ENCODE measurements at regions not wholly inside any gene's neighbourhood (a gene's known extent, or its start where the extent isn't known, plus 50 kb on each side); places are given as distances from the start of the nearest gene placed in this dataset.

DNA sequence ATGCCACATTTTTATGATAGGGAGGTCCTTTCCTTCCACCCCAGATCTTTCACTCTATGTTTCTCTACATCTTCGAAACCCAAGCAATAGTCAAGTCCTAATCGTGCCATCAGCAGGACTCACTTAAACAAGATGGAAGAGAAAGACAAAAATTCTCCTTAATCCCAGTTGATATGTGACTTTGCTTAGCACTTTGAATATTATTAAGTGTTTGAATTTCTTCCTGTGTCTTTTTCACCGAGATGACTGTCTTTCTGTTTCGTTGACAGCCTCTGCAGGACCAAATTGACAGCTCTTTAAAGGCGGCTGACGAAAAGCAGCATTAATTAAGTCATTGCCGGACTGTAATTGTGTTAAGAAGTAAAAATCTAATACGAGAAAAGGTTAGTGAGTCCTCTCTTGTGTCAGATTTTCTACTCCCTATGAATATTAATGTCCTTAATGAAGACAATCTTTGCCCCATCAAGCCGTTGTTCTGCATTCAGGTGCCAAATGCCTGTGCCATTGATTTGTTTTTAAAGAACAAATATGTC, 208.8 kb upstream of the TSHZ2 start:
- no peak for TF ChIP-seq TCF12 (IDR thresholded peaks at IDR 0.05; ENCODE audit: low read depth)
- TF ChIP-seq, protein P1, sequence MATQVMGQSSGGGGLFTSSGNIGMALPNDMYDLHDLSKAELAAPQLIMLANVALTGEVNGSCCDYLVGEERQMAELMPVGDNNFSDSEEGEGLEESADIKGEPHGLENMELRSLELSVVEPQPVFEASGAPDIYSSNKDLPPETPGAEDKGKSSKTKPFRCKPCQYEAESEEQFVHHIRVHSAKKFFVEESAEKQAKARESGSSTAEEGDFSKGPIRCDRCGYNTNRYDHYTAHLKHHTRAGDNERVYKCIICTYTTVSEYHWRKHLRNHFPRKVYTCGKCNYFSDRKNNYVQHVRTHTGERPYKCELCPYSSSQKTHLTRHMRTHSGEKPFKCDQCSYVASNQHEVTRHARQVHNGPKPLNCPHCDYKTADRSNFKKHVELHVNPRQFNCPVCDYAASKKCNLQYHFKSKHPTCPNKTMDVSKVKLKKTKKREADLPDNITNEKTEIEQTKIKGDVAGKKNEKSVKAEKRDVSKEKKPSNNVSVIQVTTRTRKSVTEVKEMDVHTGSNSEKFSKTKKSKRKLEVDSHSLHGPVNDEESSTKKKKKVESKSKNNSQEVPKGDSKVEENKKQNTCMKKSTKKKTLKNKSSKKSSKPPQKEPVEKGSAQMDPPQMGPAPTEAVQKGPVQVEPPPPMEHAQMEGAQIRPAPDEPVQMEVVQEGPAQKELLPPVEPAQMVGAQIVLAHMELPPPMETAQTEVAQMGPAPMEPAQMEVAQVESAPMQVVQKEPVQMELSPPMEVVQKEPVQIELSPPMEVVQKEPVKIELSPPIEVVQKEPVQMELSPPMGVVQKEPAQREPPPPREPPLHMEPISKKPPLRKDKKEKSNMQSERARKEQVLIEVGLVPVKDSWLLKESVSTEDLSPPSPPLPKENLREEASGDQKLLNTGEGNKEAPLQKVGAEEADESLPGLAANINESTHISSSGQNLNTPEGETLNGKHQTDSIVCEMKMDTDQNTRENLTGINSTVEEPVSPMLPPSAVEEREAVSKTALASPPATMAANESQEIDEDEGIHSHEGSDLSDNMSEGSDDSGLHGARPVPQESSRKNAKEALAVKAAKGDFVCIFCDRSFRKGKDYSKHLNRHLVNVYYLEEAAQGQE (IDR thresholded peaks at IDR 0.05; ENCODE audit: low read depth), result no peak
- no peak for TF ChIP-seq TAF1 (IDR thresholded peaks at IDR 0.05; ENCODE audit: low read depth)
- no peak for TF ChIP-seq NFIC (IDR thresholded peaks at IDR 0.05)
- TF ChIP-seq EP300 (IDR thresholded peaks at IDR 0.05; ENCODE audit: borderline replicate concordance), result no peak
- TF ChIP-seq RAD21 (IDR thresholded peaks at IDR 0.05; ENCODE audit: low read depth), result no peak
- TF ChIP-seq EGR1 (IDR thresholded peaks at IDR 0.05), result no peak
- TF ChIP-seq, protein P2, sequence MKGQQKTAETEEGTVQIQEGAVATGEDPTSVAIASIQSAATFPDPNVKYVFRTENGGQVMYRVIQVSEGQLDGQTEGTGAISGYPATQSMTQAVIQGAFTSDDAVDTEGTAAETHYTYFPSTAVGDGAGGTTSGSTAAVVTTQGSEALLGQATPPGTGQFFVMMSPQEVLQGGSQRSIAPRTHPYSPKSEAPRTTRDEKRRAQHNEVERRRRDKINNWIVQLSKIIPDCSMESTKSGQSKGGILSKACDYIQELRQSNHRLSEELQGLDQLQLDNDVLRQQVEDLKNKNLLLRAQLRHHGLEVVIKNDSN (IDR thresholded peaks at IDR 0.05), result no peak
- no peak for TF ChIP-seq TEAD4 (IDR thresholded peaks at IDR 0.05)
- no peak for TF ChIP-seq FOXM1 (IDR thresholded peaks at IDR 0.05; ENCODE audit: borderline replicate concordance, low read depth)
- TF ChIP-seq CEBPB (IDR thresholded peaks at IDR 0.05), result no peak

GRCh38 chr20:52761867-52762266, 210.3 kb upstream of the TSHZ2 start:
- TF ChIP-seq ZBTB7A (IDR thresholded peaks at IDR 0.05; ENCODE audit: low read depth) (no peak), EGR1 (IDR thresholded peaks at IDR 0.05) (no peak), FOXM1 (IDR thresholded peaks at IDR 0.05; ENCODE audit: borderline replicate concordance, low read depth) (no peak), YY1 (IDR thresholded peaks at IDR 0.05; ENCODE audit: low read depth) (no peak), CEBPB (IDR thresholded peaks at IDR 0.05) (no peak), RAD21 (IDR thresholded peaks at IDR 0.05; ENCODE audit: low read depth) (no peak), EP300 (IDR thresholded peaks at IDR 0.05; ENCODE audit: borderline replicate concordance) (no peak), TAF1 (IDR thresholded peaks at IDR 0.05; ENCODE audit: low read depth) (no peak), NFIC (IDR thresholded peaks at IDR 0.05) (no peak), TEAD4 (IDR thresholded peaks at IDR 0.05) (no peak), CREB1 (IDR thresholded peaks at IDR 0.05; ENCODE audit: low read depth) (no peak), TCF12 (IDR thresholded peaks at IDR 0.05; ENCODE audit: low read depth) (no peak)
- TF ChIP-seq, protein P2 (IDR thresholded peaks at IDR 0.05), result no peak
- TF ChIP-seq, protein P1 (IDR thresholded peaks at IDR 0.05; ENCODE audit: low read depth), result no peak
- TF ChIP-seq, protein P3, sequence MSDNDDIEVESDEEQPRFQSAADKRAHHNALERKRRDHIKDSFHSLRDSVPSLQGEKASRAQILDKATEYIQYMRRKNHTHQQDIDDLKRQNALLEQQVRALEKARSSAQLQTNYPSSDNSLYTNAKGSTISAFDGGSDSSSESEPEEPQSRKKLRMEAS (IDR thresholded peaks at IDR 0.05), result no peak

DNA sequence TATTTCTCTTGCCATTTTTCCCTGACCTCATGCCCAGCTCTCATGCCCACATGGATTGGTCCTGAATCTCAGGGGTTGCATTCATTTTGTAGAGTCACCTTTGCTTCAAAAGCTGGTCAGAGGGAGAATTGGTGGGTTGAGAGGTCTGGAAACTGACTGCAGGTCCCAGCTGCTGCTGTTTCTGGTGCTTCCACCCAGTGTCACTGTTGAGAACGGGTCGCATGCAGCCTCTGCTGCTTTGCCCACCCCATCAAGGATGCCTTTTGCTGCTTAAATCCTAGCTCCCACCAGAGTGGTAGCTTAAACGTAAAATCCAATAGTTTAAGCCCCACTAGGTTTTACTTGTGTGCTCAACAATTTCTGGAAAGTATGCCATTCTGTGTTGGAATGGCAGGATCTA, 211.4 kb upstream of the TSHZ2 start:
- no peak for TF ChIP-seq FOXM1 (IDR thresholded peaks at IDR 0.05; ENCODE audit: borderline replicate concordance, low read depth)
- TF ChIP-seq TEAD4 (IDR thresholded peaks at IDR 0.05), result no peak
- no peak for TF ChIP-seq YY1 (IDR thresholded peaks at IDR 0.05; ENCODE audit: low read depth)
- no peak for TF ChIP-seq TCF12 (IDR thresholded peaks at IDR 0.05; ENCODE audit: low read depth)
- no peak for TF ChIP-seq NFIC (IDR thresholded peaks at IDR 0.05)
- TF ChIP-seq, protein P1 (IDR thresholded peaks at IDR 0.05; ENCODE audit: low read depth), result no peak

- TF ChIP-seq EGR1 (IDR thresholded peaks at IDR 0.05), result no peak
- no peak for TF ChIP-seq TAF1 (IDR thresholded peaks at IDR 0.05; ENCODE audit: low read depth)
- TF ChIP-seq CREB1 (IDR thresholded peaks at IDR 0.05; ENCODE audit: low read depth), result no peak
These were observed 214.7 kb upstream of the TSHZ2 start for GRCh38 chr20:52757411-52757810.

DNA sequence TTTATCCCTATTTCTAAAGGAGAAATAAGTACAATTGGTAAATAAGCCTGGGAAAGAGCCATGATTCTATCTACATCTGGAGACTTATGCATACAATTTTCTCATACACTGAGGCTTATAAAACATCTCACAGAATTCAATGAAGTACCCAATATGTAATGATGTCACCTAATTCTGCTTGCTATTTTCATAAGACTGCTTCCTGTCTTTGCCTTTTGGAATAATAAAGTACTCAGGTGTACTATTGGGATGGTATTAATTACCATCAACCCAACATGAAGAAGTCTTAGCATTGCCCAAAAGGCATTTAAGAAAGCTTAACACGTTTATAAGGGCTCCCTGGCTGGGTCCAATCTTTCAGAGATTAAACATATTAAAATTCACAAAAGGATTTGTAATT, 216.4 kb upstream of the TSHZ2 start:
- TF ChIP-seq TCF12 (IDR thresholded peaks at IDR 0.05; ENCODE audit: low read depth), result no peak
